H9 (cell line): ENCODE measurements at regions not wholly inside any gene's neighbourhood (a gene's known extent, or its start where the extent isn't known, plus 50 kb on each side); places are given as distances from the start of the nearest gene placed in this dataset.
"Not testable (repeated sequence)": the region's sequence is repeated elsewhere in the genome, so short reads cannot be mapped to it uniquely, and the experiment has no call there.

Source experiments
- DNase-seq: peaks from one replicate; pipeline ENCODE4 v3.0.0-alpha.2; 2017
- H2AFZ ChIP-seq: one replicate; pipeline ENCODE4 v1.6.1; 2013; ENCODE audit warnings: mild to moderate bottlenecking, low read length, control low read depth, moderate library complexity
- H2AK5ac ChIP-seq: 2 replicates; pipeline ENCODE4 v1.6.1; 2013; ENCODE audit warnings: low read length, control low read depth, mixed read lengths; ENCODE audit not compliant: insufficient read length
- H2BK120ac ChIP-seq: one replicate; pipeline ENCODE4 v1.6.1; 2013; ENCODE audit warnings: low read depth, mild to moderate bottlenecking, low read length, control low read depth, inconsistent platforms; ENCODE audit not compliant: poor library complexity, severe bottlenecking
- H2BK12ac ChIP-seq: 2 replicates; pipeline ENCODE4 v1.6.1; 2013; ENCODE audit warnings: low read length, control low read depth, mixed read lengths, low read depth; ENCODE audit not compliant: insufficient read length
- H2BK15ac ChIP-seq: 2 replicates; pipeline ENCODE4 v1.6.1; 2013; ENCODE audit warnings: low read depth, low read length, control low read depth
- H2BK20ac ChIP-seq: one replicate; pipeline ENCODE4 v1.6.1; 2013; ENCODE audit warnings: low read depth, mild to moderate bottlenecking, low read length, control low read depth, inconsistent platforms; ENCODE audit not compliant: poor library complexity, severe bottlenecking
- H2BK5ac ChIP-seq: 2 replicates; pipeline ENCODE4 v1.6.1; 2013; ENCODE audit warnings: low read length, control low read depth, mixed read lengths; ENCODE audit not compliant: insufficient read length
- H3K14ac ChIP-seq: 2 replicates; pipeline ENCODE4 v1.6.1; 2013; ENCODE audit warnings: low read length, control low read depth; ENCODE audit not compliant: insufficient read depth
- H3K18ac ChIP-seq: 2 replicates; pipeline ENCODE4 v1.6.1; 2013; ENCODE audit warnings: low read depth, mild to moderate bottlenecking, mixed read lengths, low read length, control low read depth; ENCODE audit not compliant: insufficient read length
- H3K23ac ChIP-seq: 2 replicates; pipeline ENCODE4 v1.6.1; 2013; ENCODE audit warnings: low read length, control low read depth, mixed read lengths, low read depth; ENCODE audit not compliant: insufficient read length
- H3K23me2 ChIP-seq: 2 replicates; pipeline ENCODE4 v1.6.1; 2013; ENCODE audit warnings: low read depth, mild to moderate bottlenecking, mixed read lengths, low read length, control low read depth; ENCODE audit not compliant: insufficient read length, poor library complexity, severe bottlenecking
- H3K27ac ChIP-seq: 2 replicates; pipeline ENCODE4 v1.5.1; 2013; ENCODE audit warnings: low read length, control low read depth, mixed read lengths, low read depth; ENCODE audit not compliant: insufficient read length
- H3K27me3 ChIP-seq: 2 replicates; pipeline ENCODE4 v1.6.1; 2013; ENCODE audit warnings: low read length, control low read depth, inconsistent platforms; ENCODE audit not compliant: insufficient read depth
- H3K4ac ChIP-seq: 2 replicates; pipeline ENCODE4 v1.6.1; 2013; ENCODE audit warnings: low read depth, mild to moderate bottlenecking, control low read depth, inconsistent platforms, low read length, moderate library complexity
- H3K4me1 ChIP-seq: 2 replicates; pipeline ENCODE4 v1.6.1; 2013; ENCODE audit warnings: low read length, control low read depth, inconsistent platforms; ENCODE audit not compliant: insufficient read depth
- H3K4me2 ChIP-seq: 2 replicates; pipeline ENCODE4 v1.6.1; 2013; ENCODE audit warnings: low read length, control low read depth, mixed read lengths; ENCODE audit not compliant: insufficient read length, insufficient read depth
- H3K56ac ChIP-seq: 2 replicates; pipeline ENCODE4 v1.6.1; 2013; ENCODE audit warnings: low read depth, mild to moderate bottlenecking, mixed read lengths, low read length, control low read depth; ENCODE audit not compliant: insufficient read length
- H3K79me1 ChIP-seq: 2 replicates; pipeline ENCODE4 v1.6.1; 2013; ENCODE audit warnings: low read depth, mild to moderate bottlenecking, moderate library complexity, low read length, control low read depth, inconsistent platforms; ENCODE audit not compliant: insufficient read depth, poor library complexity, severe bottlenecking
- H3K79me2 ChIP-seq: 2 replicates; pipeline ENCODE4 v1.6.1; 2013; ENCODE audit warnings: low read length, control low read depth, inconsistent platforms; ENCODE audit not compliant: insufficient read depth
- H3K9ac ChIP-seq: 2 replicates; pipeline ENCODE4 v1.6.1; 2013; ENCODE audit warnings: low read length, control low read depth, mixed read lengths; ENCODE audit not compliant: insufficient read length; ENCODE audit errors: extremely low read depth
- H3K9me3 ChIP-seq: one replicate; pipeline ENCODE4 v1.6.1; 2013; ENCODE audit warnings: low read depth, low read length, inconsistent platforms; ENCODE audit not compliant: control insufficient read depth
- H3T11ph ChIP-seq: one replicate; pipeline ENCODE4 v1.6.1; 2013; ENCODE audit warnings: mild to moderate bottlenecking, low read length, control low read depth, inconsistent platforms
- H4K20me1 ChIP-seq: one replicate; pipeline ENCODE4 v1.6.1; 2013; ENCODE audit not compliant: control insufficient read depth, insufficient read length, insufficient read depth
- H4K5ac ChIP-seq: 2 replicates; pipeline ENCODE4 v1.6.1; 2013; ENCODE audit warnings: low read depth, mild to moderate bottlenecking, mixed read lengths, low read length, control low read depth; ENCODE audit not compliant: insufficient read length
- H4K8ac ChIP-seq: replicated peaks from 2 replicates; pipeline ENCODE4 v1.6.1; 2013; ENCODE audit warnings: low read length, control low read depth, mixed read lengths, low read depth; ENCODE audit not compliant: insufficient read length
- H4K91ac ChIP-seq: 2 replicates; pipeline ENCODE4 v1.6.1; 2013; ENCODE audit warnings: low read depth, mild to moderate bottlenecking, moderate library complexity, mixed read lengths, low read length, control low read depth; ENCODE audit not compliant: insufficient read length
- H3K27ac Mint-ChIP-seq, 3 experiments: 2 replicates in 2 of 3; 3 replicates in 1 of 3; pipeline ENCODE4 v1.8.0; 2020 to 2021; ENCODE audit warnings: mixed read lengths in 3 of 3, mild to moderate bottlenecking in 1 of 3, moderate library complexity in 1 of 3
- H3K27me3 Mint-ChIP-seq: 2 replicates; pipeline ENCODE4 v1.8.0; 2021; ENCODE audit warnings: low read depth, mild to moderate bottlenecking, moderate library complexity, mixed read lengths
- H3K36me3 Mint-ChIP-seq, 3 experiments: 2 replicates in 2 of 3; 3 replicates in 1 of 3; pipeline ENCODE4 v1.8.0; 2020 to 2021; ENCODE audit warnings: low read depth in 3 of 3, mixed read lengths in 3 of 3; ENCODE audit not compliant: insufficient read depth in 1 of 3
- H3K4me1 Mint-ChIP-seq, 2 experiments: 2 replicates each; pipeline ENCODE4 v1.8.0; 2020; ENCODE audit warnings: mixed read lengths in 2 of 2
- H3K4me3 Mint-ChIP-seq, 2 experiments: 2 replicates in 1 of 2; 3 replicates in 1 of 2; pipeline ENCODE4 v1.8.0; 2020 to 2021; ENCODE audit warnings: mild to moderate bottlenecking in 2 of 2, mixed read lengths in 2 of 2, moderate library complexity in 1 of 2
- H3K9me3 Mint-ChIP-seq, 2 experiments: 2 replicates in 1 of 2; 3 replicates in 1 of 2; pipeline ENCODE4 v1.8.0; 2020; ENCODE audit warnings: mild to moderate bottlenecking in 2 of 2, mixed read lengths in 2 of 2, moderate library complexity in 1 of 2
- WGBS: extraction: QIAGEN DNeasy Blood & Tissue Kit; methylation state at CpG from one replicate; pipeline ENCODE4 v1.1.7; 2013; ENCODE audit warnings: missing lambda C conversion rate, low lambda C conversion rate, mixed read lengths; ENCODE audit not compliant: insufficient read length; ENCODE audit errors: extremely low coverage; 5-methylcytosine and 5-hydroxymethylcytosine counted together

GRCh38 chr5:34221329-34222073 lies 178.5 kb upstream of the C1QTNF3 start:
- not testable (repeated sequence) for H3K27me3 Mint-ChIP-seq, DNase-seq, H2BK20ac ChIP-seq, H3K14ac ChIP-seq, H2AFZ ChIP-seq, H3K23me2 ChIP-seq, H3K4me1 Mint-ChIP-seq, H3K27ac ChIP-seq, H2BK5ac ChIP-seq, H4K20me1 ChIP-seq, H4K91ac ChIP-seq, H4K5ac ChIP-seq, H2BK120ac ChIP-seq, H3K18ac ChIP-seq, H3K27me3 ChIP-seq, H3K4ac ChIP-seq, H3K79me2 ChIP-seq, H3K4me3 Mint-ChIP-seq, H2AK5ac ChIP-seq, H3K79me1 ChIP-seq, H3K27ac Mint-ChIP-seq, H3K9ac ChIP-seq, H3K56ac ChIP-seq, H3K23ac ChIP-seq, H3T11ph ChIP-seq, H4K8ac ChIP-seq, H2BK12ac ChIP-seq, H3K4me2 ChIP-seq, H3K4me1 ChIP-seq, H2BK15ac ChIP-seq, H3K9me3 ChIP-seq
- no CpG with 5 or more reads among the region's 3 CpGs for WGBS
- Mint-ChIP-seq H3K9me3 (peaks cover 9 to 13% of the 10 kb centered on the region in 2 experiments; a peak in 4 of 5 replicates), H3K36me3 (peaks cover 4 to 27% (median 16%) of the 10 kb centered on the region in 3 experiments; a peak in 6 of 7 replicates)

DNA sequence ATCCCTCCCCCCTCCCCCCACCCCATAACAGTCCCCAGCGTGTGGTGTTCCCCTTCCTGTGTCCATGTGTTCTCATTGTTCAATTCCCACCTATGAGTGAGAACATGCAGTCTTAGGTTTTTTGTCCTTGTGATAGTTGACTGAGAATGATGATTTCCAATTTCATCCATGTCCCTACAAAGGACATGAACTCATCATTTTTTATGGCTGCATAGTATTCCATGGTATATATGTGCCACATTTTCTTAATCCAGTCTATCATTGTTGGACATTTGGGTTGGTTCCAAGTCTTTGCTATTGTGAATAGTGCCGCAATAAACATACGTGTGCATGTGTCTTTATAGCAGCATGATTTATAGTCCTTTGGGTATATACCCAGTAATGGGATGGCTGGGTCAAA lies 180.1 kb upstream of the C1QTNF3 start:
- H3K9me3 ChIP-seq, H2BK5ac ChIP-seq, H2BK15ac ChIP-seq, H3K27ac ChIP-seq, H3K27me3 Mint-ChIP-seq, H4K8ac ChIP-seq, H3K79me1 ChIP-seq, H3K56ac ChIP-seq, H3K4ac ChIP-seq, H3K23ac ChIP-seq, H2AK5ac ChIP-seq, H4K91ac ChIP-seq, H3K4me1 Mint-ChIP-seq, H3K4me1 ChIP-seq, H2AFZ ChIP-seq, H3K18ac ChIP-seq, H3T11ph ChIP-seq, H3K14ac ChIP-seq, H3K9ac ChIP-seq, DNase-seq, H3K27ac Mint-ChIP-seq, H3K27me3 ChIP-seq, H3K23me2 ChIP-seq, H2BK120ac ChIP-seq, H3K4me3 Mint-ChIP-seq, H3K4me2 ChIP-seq, H4K20me1 ChIP-seq, H4K5ac ChIP-seq, H3K79me2 ChIP-seq, H2BK12ac ChIP-seq, H2BK20ac ChIP-seq: not testable (repeated sequence)
- Mint-ChIP-seq H3K36me3 (peaks cover 4 to 19% (median 10%) of the 10 kb centered on the region in 3 experiments; a peak in 6 of 7 replicates), H3K9me3 (peaks cover 9 to 13% of the 10 kb centered on the region in 2 experiments; a peak in 4 of 5 replicates)
- WGBS, result no CpG with 5 or more reads among the region's 3 CpGs
